ENCODE measurements at regions not wholly inside any gene's neighbourhood (a gene's known extent, or its start where the extent isn't known, plus 50 kb on each side); places are given as distances from the start of the nearest gene placed in this dataset.
"Not testable (repeated sequence)": the region's sequence is repeated elsewhere in the genome, so short reads cannot be mapped to it uniquely, and the experiment has no call there.

GRCh38 chr3:23116081-23116837 lies 86.9 kb upstream of the UBE2E2 start:
- no peak for DNase-seq

- no peak for DNase-seq
Observed at GRCh38 chr3:23117856-23118255, 85.3 kb upstream of the UBE2E2 start.

- DNase-seq = no peak
Observed at GRCh38 chr3:23127196-23127595, 75.9 kb upstream of the UBE2E2 start.

- no peak for DNase-seq
Observed at GRCh38 chr3:23128655-23129054, 74.5 kb upstream of the UBE2E2 start.

- DNase-seq = no peak
Observed at GRCh38 chr3:23129117-23129516, 74.0 kb upstream of the UBE2E2 start.

GRCh38 chr3:23129817-23130216 lies 73.3 kb upstream of the UBE2E2 start:
- no peak for DNase-seq

GRCh38 chr3:23130406-23130805 lies 72.7 kb upstream of the UBE2E2 start:
- no peak for DNase-seq

GRCh38 chr3:23135026-23135785 lies 67.9 kb upstream of the UBE2E2 start:
- DNase-seq = no peak

GRCh38 chr3:23136054-23136453 lies 67.1 kb upstream of the UBE2E2 start:
- DNase-seq = no peak

GRCh38 chr3:23144051-23144450 lies 59.1 kb upstream of the UBE2E2 start:
- not testable (repeated sequence) for DNase-seq

GRCh38 chr3:23146163-23146562 lies 57.0 kb upstream of the UBE2E2 start:
- no peak for DNase-seq

- no peak for DNase-seq
Observed at GRCh38 chr3:23152989-23153388, 50.1 kb upstream of the UBE2E2 start.
